HAP-1 (cell line): ENCODE measurements at regions not wholly inside any gene's neighbourhood (a gene's known extent, or its start where the extent isn't known, plus 50 kb on each side); places are given as distances from the start of the nearest gene placed in this dataset.
"Not testable (repeated sequence)": the region's sequence is repeated elsewhere in the genome, so short reads cannot be mapped to it uniquely, and the experiment has no call there.

Source experiments
- DNase-seq, 2 experiments: peaks; one replicate each; pipeline ENCODE4 v3.0.0-alpha.2; 2016 to 2020; ENCODE audit warnings: low spot score in 2 of 2
- H3K27me3 ChIP-seq: fragments of 250-450 bp; sonication (Bioruptor Pico); 2 replicates; pipeline ENCODE4 v1.5.1; 2020; ENCODE audit warnings: low read depth, mild to moderate bottlenecking, moderate library complexity
- H3K36me3 ChIP-seq: fragments of 250-450 bp; sonication (Bioruptor Pico); replicated peaks from 2 replicates; pipeline ENCODE4 v1.5.1; 2020; ENCODE audit warnings: mild to moderate bottlenecking
- H3K4me1 ChIP-seq: fragments of 250-450 bp; sonication (Bioruptor Pico); 2 replicates; pipeline ENCODE4 v1.5.1; 2020; ENCODE audit warnings: mild to moderate bottlenecking
- H3K4me3 ChIP-seq: fragments of 250-450 bp; sonication (Bioruptor Pico); 2 replicates; pipeline ENCODE4 v1.5.1; 2020; ENCODE audit warnings: mild to moderate bottlenecking, moderate library complexity
- H3K9me3 ChIP-seq: fragments of 250-450 bp; sonication (Bioruptor Pico); 2 replicates; pipeline ENCODE4 v1.5.1; 2020; ENCODE audit warnings: mild to moderate bottlenecking, moderate library complexity
- in situ Hi-C: fragments of 300-500 bp; cut with MboI; formaldehyde crosslinking; loops from 3 replicates; pipeline ENCODE4 v1.14.3; 2020; ENCODE audit warnings: low sequenced_read_pairs, inconsistent platforms, mixed read lengths

DNA sequence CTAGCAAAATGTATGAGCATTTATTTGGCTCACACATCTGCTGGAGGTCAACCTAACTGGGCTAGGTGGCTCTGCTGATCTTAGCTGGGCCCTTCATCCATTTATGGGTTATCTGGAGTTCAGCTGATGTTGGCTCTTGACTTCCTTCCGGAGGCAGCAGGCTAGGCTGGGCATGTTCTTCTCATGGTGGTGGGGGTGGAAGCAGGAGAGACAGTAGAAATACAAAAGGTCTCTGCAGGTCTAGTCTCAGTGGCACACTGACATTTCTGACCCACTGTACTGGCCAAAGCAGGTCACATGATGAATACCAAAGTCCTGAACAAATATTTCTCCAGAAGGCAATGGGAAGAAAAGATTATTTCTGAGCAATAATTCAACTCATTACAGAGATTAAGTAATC lies 334.6 kb downstream of the CRPPA start:
- DNase-seq, result no peak
- Histone ChIP-seq H3K4me3 (no peak overlapping the region), H3K9me3 (no peaks in the 10 kb centered on the region), H3K36me3 (no peaks in the 10 kb centered on the region), H3K27me3 (peaks cover 6% of the 10 kb centered on the region), H3K4me1 (0 out of 2 replicates have a peak, but pooled peaks cover 2% of the 10 kb centered on the region)
- in situ Hi-C loops, result loop anchor here (10.0 kb wide), 1 partner anchor 478 kb away; no protein-coding TSS in a partner anchor

DNA sequence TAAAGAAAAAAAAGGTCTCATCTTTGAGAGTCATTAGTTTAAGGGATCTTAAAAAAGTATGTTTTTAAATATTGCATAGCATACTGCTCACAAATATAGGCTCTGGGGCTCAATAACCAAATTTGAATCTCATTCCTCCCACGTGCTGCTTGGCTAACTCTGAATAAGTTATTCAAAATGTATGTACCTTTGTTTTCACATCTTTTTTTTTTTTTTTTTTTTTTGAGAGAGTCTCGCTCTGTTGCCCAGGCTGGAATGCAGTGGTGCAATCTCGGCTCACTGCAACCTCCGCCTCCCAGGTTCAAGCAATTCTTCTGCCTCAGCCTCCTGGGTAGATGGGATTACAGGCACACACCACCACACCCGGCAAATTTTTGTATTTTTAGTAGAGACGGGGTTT lies 335.6 kb downstream of the CRPPA start:
- DNase-seq, H3K9me3 ChIP-seq, H3K36me3 ChIP-seq, H3K4me1 ChIP-seq, H3K4me3 ChIP-seq, H3K27me3 ChIP-seq: not testable (repeated sequence)
- in situ Hi-C loops, result loop anchor here (10.0 kb wide), 1 partner anchor 479 kb away; no protein-coding TSS in a partner anchor

DNA sequence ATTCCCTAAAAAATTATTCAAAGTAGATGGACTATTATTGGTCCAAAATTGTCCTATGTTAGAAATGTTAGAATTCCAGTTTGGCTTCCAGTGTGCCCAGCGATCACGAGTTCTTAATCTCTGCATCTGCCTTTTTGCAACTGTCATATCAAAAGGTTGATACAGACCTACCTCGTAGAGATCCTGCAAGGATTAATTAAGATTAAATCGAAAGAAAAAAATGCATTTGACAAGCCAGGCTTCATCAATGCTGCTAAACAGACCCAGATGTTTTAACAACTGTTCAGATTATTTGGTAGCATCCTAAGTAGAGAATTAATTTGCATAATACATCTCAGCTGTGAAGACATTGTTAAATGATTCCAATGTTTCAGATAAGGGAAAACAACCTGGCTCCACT lies 336.5 kb downstream of the CRPPA start:
- Histone ChIP-seq H3K27me3 (peaks cover 6% of the 10 kb centered on the region), H3K4me1 (0 out of 2 replicates have a peak, but pooled peaks cover 2% of the 10 kb centered on the region), H3K4me3 (no peak overlapping the region), H3K36me3 (no peaks in the 10 kb centered on the region), H3K9me3 (no peaks in the 10 kb centered on the region)
- in situ Hi-C loops, result loop anchor here (10.0 kb wide), 1 partner anchor 480 kb away; no protein-coding TSS in a partner anchor
- no peak for DNase-seq

DNA sequence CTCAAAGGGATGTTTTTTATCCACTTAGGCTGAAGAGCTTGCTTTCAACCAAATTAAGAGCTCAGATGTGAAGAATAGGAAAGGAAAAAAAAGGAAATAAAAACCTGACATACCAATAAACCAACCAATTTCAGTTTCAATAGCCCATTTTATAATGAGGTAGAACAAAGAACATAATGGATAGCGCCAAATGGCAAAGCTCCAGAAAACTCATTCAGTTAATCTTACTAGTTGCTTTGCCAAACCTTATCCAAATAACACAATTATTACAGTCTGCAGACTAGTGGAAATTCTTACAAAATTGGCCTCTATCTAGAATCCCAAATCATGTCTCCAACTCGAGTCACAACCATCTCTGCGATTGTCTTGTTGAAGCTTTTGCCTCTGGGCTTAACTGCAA lies 337.0 kb downstream of the CRPPA start:
- 0 out of 2 replicates have a peak, but pooled peaks cover 2% of the 10 kb centered on the region for H3K4me1 ChIP-seq
- no peaks in the 10 kb centered on the region for H3K36me3 ChIP-seq
- in situ Hi-C loops, result loop anchor here (10.0 kb wide), 1 partner anchor 480 kb away; no protein-coding TSS in a partner anchor
- no peak for DNase-seq
- peaks cover 6% of the 10 kb centered on the region for H3K27me3 ChIP-seq
- H3K9me3 ChIP-seq, result no peaks in the 10 kb centered on the region
- no peak overlapping the region for H3K4me3 ChIP-seq

DNA sequence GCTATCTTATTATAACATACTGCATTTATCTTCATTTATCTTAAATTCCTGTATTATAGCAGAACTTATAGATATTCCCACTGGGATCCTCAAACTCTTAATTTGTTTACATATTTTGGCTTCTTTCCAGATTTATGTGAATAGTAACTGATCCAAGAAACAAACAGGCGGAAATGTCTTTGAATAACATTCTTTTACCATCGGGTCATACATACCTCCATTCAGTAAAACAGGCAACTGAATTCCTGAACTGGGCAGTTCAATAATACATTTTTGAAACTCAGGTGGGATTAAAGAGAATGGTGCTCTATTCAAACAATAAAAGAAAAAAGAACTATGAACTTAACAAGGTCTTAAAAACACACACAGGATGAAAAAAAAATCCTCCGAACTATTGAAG lies 337.4 kb downstream of the CRPPA start:
- DNase-seq, result peak in 1 of 2 experiments; percentile 40
- Histone ChIP-seq H3K27me3 (peaks cover 6% of the 10 kb centered on the region), H3K9me3 (no peaks in the 10 kb centered on the region), H3K36me3 (no peaks in the 10 kb centered on the region), H3K4me1 (0 out of 2 replicates have a peak, but pooled peaks cover 2% of the 10 kb centered on the region), H3K4me3 (no peak overlapping the region)
- in situ Hi-C loops, result loop anchor here (10.0 kb wide), 1 partner anchor 481 kb away; no protein-coding TSS in a partner anchor

DNA sequence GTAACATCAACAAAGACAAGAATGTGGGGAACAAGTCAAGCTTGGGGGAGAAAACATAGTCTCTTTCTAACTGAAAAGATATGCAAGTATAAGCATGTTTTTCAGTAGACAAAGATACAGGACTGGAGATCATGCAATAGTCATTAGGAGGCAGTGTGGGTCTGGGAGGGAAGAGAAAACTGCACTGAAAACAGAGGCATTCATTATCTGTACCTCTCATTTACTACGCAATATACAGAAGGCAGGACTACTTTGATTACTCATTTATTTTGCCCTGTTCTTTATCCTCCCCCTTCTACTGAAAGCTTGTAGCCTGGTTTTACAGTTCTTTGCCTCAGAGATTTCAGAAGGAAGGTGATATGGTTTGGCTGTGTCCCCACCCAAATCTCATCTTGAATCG lies 341.2 kb downstream of the CRPPA start:
- no peaks in the 10 kb centered on the region for H3K9me3 ChIP-seq
- H3K4me3 ChIP-seq, result no peak overlapping the region
- H3K4me1 ChIP-seq, result 0 out of 2 replicates have a peak, but pooled peaks cover 2% of the 10 kb centered on the region
- no peak for DNase-seq
- 0 out of 2 replicates have a peak, but pooled peaks cover 2% of the 10 kb centered on the region for H3K27me3 ChIP-seq
- in situ Hi-C loops, result loop anchor here (10.0 kb wide), 1 partner anchor 485 kb away; no protein-coding TSS in a partner anchor
- no peaks in the 10 kb centered on the region for H3K36me3 ChIP-seq

DNA sequence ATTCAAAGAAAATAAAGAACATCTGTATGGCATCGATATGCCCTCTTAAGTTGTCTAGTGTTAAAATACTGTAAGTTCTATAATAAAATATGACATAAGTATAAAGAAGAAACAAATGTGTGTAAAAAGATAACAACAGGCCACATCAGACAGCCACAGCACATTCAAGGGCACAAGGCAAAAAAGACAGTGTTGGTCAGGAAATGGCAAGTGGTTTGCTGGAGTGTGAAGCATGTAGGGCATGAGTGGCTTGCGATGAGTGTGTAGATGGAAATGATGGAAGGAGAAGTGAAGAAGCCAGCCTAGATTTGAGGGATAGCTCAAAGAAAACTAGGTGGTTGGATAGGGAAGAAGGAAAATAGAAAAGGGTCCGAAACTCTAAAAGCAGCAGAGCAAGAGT lies 341.6 kb downstream of the CRPPA start:
- Histone ChIP-seq H3K4me1 (0 out of 2 replicates have a peak, but pooled peaks cover 2% of the 10 kb centered on the region), H3K4me3 (no peak overlapping the region), H3K9me3 (no peaks in the 10 kb centered on the region), H3K36me3 (no peaks in the 10 kb centered on the region), H3K27me3 (no peaks in the 10 kb centered on the region)
- DNase-seq, result no peak
- in situ Hi-C loops, result loop anchor here (10.0 kb wide), 2 partner anchors 485 to 765 kb away; no protein-coding TSS in a partner anchor

DNA sequence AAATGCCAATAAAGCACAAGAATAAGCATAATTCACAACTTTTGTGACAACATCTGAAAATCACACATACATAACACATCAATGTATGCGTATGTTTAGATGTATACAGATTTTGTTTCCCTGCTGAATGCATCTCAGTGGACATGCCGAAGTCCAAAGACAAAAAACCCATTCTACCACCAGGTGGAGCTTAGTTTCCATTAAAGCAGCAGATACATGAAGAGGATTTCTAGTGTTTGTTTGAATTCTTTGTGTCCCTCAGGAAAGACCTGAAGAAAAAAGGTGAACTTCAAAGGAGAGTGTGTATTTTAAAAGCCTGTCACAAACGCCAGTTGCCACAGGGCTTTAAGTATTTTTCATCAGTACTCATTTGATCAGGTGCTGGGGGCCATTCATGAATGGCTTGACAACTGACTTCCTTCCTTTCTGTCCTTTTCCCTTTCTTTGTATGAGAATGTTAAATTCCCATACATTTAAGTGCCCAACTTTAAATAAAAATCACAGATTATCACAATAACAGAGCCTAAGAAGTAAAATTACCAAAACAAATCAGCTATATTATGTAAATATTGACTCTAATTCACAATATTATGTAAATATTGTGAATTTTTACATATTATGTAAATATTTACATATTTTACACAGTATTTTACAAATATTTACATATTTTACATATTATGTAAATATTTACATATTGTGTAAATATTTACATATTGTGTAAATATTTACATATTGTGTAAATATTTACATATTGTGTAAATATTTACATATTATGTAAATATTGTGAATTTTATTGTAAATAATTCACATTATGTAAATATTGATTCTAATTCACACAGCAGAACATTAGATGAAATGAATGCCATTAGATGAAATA lies 343.0 kb downstream of the CRPPA start:
- no peaks in the 10 kb centered on the region for H3K27me3 ChIP-seq

DNA sequence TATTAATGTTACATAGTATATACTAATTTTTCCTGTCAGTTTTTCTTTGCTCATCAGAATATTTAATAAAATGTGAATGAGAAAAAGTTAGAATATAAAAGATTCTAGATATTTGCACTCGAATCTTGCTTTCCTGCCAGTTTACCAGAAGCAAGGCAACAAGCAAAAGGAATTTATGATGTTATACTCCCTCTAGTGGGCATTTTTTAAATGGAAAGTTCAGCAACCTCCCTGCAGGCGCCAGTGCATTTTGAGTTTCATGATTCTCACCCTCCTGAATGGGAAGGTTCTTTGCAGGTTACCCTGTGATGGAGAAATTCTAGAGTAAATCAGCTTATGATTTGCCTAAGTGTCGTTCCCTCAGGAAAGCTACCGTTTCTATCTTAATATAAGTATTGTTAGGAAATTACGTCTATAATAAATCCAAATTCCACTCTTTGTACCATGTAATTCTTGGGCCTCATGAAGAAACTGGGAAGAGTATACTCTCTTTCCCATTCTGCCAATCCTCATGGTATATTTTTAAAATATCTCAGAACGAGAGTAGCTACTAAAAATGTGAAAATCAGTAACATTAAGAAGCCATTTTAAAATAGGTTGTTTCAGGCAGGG lies 350.0 kb downstream of the CRPPA start:
- Histone ChIP-seq H3K27me3 (peaks cover 3% of the 10 kb centered on the region; the same call in 1 of the 2 replicates), H3K4me3 (no peak overlapping the region), H3K4me1 (no peaks in the 10 kb centered on the region), H3K36me3 (no peaks in the 10 kb centered on the region), H3K9me3 (no peaks in the 10 kb centered on the region)
- in situ Hi-C loops, result loop anchor here (10.0 kb wide), 1 partner anchor 757 kb away; no protein-coding TSS in a partner anchor
- DNase-seq, result peak; percentile 23 to 65

More for the DNA sequence above, 343.0 kb downstream of the CRPPA start:
- Histone ChIP-seq H3K9me3 (no peaks in the 10 kb centered on the region), H3K4me1 (no peaks in the 10 kb centered on the region), H3K4me3 (no peak overlapping the region), H3K36me3 (no peaks in the 10 kb centered on the region)
- DNase-seq, result peak; percentile 64 to 73
- in situ Hi-C loops, result loop anchor here (10.0 kb wide), 1 partner anchor 764 kb away; no protein-coding TSS in a partner anchor

DNA sequence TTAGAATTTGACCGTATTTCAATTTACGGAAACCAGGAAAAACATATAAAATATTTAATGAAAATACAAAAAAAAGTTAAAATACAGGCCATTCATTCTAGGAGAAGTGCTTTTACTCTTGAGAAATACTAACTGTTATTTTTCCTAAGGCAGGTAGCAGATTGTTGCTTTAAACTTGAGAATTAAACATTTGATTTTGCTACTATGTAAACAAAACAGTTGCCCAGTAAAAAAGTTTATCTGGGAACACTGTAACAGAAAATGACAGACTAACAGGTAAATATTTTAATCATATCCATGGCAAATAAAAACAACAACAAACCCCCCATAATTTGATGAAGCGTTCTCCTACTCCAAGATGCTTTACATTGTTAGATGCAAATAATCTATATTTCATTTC lies 350.5 kb downstream of the CRPPA start:
- H3K36me3 ChIP-seq, result no peaks in the 10 kb centered on the region
- no peak for DNase-seq
- H3K4me3 ChIP-seq, result no peak overlapping the region
- in situ Hi-C loops, result loop anchor here (10.0 kb wide), 1 partner anchor 756 kb away; no protein-coding TSS in a partner anchor
- H3K27me3 ChIP-seq, result peaks cover 6% of the 10 kb centered on the region; the same call in 1 of the 2 replicates
- no peaks in the 10 kb centered on the region for H3K4me1 ChIP-seq
- no peaks in the 10 kb centered on the region for H3K9me3 ChIP-seq

DNA sequence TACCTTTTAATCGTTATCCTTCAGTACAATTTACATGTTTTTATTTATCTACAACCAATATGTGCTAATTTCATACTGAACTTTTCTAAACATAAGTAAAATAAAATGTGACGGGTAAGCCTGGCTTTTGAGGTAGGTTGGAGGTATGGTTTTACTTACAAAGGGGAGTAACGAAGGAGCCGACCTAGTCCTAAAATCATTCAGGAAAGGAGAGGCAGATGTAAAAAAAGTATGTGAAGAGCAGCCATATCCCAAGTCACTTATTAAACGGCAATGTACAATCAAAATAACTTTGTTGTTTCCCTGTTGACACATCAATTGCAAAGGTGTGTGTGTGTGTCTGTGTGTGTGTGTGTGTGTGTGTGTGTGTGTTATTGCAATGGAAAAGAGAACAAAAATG lies 351.3 kb downstream of the CRPPA start:
- Histone ChIP-seq H3K36me3 (no peaks in the 10 kb centered on the region), H3K4me1 (no peaks in the 10 kb centered on the region), H3K9me3 (no peaks in the 10 kb centered on the region), H3K27me3 (peaks cover 9% of the 10 kb centered on the region), H3K4me3 (no peak overlapping the region)
- in situ Hi-C loops, result loop anchor here (10.0 kb wide), 1 partner anchor 755 kb away; no protein-coding TSS in a partner anchor
- no peak for DNase-seq

DNA sequence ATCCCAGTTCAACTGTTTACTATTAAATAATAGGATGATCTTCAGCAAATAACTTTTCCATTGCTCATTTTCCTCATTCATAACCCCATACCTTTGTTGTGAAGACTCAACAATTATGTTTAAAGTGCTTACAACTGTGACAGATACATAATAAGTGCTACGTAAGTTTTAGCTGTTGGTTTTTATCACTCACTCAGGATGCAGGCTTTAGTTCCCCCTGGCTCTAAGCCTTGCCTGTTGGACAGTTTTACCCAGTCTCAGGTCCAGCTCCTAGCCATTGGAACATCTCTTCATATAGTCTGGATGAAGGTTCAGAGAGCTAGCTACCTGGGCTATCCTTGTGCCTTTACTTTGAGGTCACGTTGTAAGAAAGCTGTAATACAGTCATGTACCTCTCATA lies 353.2 kb downstream of the CRPPA start:
- in situ Hi-C loops, result no loop called here
- no peaks in the 10 kb centered on the region for H3K9me3 ChIP-seq
- DNase-seq, result no peak
- no peak overlapping the region for H3K4me3 ChIP-seq
- H3K4me1 ChIP-seq, result no peaks in the 10 kb centered on the region
- H3K36me3 ChIP-seq, result no peaks in the 10 kb centered on the region
- H3K27me3 ChIP-seq, result peaks cover 19% of the 10 kb centered on the region

DNA sequence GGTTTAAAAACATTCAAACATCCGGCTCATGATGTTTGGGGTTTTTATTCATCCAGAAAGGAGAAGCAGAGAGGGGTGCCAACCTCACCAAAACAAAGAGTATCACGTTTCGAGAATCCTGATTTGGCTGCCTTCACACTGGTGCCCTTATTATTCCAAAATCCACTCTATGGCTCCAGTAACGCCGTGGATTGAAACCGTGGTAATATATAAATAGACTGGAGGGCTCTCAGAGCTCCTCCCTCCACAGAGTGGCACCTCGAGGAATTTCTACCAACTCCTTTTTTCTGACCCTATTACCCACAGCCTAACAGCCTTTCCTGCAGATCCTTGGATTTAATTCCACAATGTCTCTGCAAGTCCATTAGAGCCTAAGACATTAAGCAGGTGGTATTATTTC lies 353.6 kb downstream of the CRPPA start:
- DNase-seq, result no peak
- Histone ChIP-seq H3K4me1 (no peaks in the 10 kb centered on the region), H3K27me3 (peaks cover 19% of the 10 kb centered on the region), H3K4me3 (no peak overlapping the region), H3K9me3 (no peaks in the 10 kb centered on the region), H3K36me3 (no peaks in the 10 kb centered on the region)
- in situ Hi-C loops, result no loop called here
